GM21576 (cell line): ENCODE measurements at regions not wholly inside any gene's neighbourhood (a gene's known extent, or its start where the extent isn't known, plus 50 kb on each side); places are given as distances from the start of the nearest gene placed in this dataset.
"Not testable (repeated sequence)": the region's sequence is repeated elsewhere in the genome, so short reads cannot be mapped to it uniquely, and the experiment has no call there.

ENCODE experiments used
- ATAC-seq: cut with Tn5 transposase; IDR thresholded peaks from one replicate; pipeline ENCODE4 v1.9.1; 2021; ENCODE audit warnings: mild to moderate bottlenecking, moderate library complexity; ENCODE audit not compliant: unreplicated experiment

DNA sequence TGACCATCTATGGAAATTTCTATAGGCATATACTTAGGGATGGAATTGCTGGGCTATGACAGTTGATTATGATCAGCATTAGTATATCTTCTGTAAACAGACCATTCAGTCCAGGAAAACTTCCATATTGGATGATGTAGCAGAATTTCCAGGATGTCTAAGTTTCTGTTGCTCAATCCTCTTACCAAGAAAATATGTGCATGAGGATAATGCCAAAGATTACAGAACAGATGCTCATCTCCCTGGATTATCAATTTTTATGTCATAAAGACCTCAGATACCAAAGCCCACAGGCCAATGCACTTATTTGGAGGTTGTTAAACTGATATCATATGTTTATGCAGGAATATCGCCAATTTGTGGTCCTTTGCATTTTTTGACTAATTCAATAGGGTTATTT is 354.4 kb upstream of the FLRT2 start:
- no peak for ATAC-seq

DNA sequence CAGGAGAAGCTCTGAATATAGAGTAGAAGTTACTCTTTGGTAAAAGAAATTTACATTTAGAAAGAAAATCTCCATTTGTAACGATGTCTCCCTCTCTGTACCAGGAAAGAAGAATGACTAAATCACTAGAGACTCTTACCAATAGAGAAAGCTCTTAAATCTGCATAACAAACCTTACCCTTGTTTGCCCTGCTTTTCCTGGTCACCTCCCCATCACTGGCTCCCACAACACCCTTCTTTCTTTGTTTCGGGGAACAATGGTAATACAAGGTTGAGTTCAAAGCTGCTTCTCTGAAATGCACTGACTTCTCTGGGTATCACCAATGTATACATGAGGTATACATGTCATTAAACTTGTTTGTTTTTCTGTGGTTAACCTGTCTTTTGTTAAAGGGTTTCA is 351.1 kb upstream of the FLRT2 start:
- no peak for ATAC-seq

DNA sequence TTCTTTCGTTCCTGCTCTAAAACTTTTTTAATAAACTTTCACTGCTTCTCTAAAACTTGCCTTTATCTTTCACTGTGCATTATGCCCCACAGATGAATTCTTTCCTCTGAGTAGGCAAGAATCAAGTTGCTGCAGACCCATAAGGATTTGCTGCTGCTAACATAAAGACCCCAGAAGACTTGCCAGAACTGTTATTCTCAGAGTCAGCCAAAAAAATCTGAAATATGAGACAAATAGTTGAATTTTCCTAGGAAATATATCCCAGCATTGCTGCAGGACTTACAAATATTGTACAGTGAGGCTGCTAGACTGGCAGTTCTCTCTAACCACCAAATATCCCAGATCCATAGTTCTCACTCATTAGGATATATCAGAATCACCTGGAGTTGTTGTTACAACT is 349.1 kb upstream of the FLRT2 start:
- no peak for ATAC-seq

DNA sequence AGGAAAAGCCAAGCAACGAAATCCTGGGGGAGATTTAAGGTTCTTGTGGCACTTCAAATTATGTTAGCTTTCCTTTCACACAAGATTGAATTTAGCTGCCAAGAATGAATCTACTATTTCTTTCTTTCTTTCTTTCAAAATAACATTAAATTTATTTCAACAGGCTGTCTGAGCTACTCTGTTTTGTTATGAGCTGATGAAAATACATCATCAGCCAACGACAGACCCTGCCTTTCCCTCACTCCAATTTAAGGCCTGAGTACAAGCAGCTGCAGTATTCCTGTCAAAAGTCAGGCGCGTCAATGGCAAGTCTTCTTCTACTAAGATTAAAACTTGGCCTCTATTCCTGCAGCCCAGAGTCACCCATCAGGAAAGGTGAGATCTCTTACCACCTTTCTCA is 347.7 kb upstream of the FLRT2 start:
- no peak for ATAC-seq

DNA sequence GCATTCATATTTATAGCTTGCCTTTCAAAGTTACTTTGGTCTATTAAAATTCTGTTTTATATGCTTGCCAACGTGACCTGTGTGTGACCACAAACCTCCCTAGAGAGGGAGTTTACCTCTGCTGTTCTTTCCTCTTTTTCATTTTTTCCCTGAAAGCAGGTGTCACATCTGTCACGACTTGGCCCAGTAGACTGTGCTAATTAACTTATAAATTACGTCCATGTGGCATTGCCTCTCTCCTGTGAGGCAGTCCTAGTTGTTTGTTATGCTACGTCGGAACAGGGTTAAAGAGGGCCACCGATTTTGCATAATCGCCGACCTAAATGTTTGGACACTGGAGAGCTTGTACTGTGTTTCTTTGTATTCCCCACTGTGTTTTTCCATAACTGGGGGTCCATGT is 343.9 kb upstream of the FLRT2 start:
- no peak for ATAC-seq

DNA sequence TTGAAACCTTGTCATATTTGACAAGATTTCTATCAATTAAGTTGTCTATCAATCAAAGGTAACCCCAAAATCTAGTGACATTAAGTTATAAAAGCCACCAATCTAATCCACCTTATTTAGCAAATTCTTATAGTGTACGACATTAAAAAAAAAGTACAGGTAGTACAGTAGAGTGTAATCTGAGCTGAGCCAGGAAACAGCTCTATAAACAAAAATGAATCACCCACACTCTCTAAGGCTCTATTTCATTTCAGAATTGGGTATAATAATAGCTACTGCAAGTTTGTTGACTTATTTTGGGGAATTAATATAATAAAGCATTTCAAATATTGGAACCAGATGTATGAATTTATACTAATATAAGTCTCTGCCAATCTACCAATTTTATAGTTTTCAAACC is 342.4 kb upstream of the FLRT2 start:
- ATAC-seq: no peak

DNA sequence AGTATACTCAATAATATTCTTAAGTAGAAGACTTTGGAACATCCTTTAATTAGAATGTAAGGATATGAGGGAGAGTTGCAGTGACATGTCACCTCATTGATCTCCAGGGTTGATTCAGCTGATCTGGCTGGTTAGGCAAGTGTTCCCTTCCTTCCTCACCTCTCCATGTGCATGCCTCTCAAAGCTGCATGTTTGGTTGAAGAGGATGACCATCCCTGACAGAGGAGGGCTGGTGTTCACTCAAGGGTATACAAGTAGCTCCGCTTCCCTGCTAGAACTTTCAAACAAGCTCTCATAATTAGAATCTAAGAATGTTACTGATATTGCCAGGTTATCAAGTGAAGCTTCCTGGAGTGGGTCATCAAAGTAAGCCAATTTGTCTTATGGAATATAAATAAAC is 341.1 kb upstream of the FLRT2 start:
- no peak for ATAC-seq

DNA sequence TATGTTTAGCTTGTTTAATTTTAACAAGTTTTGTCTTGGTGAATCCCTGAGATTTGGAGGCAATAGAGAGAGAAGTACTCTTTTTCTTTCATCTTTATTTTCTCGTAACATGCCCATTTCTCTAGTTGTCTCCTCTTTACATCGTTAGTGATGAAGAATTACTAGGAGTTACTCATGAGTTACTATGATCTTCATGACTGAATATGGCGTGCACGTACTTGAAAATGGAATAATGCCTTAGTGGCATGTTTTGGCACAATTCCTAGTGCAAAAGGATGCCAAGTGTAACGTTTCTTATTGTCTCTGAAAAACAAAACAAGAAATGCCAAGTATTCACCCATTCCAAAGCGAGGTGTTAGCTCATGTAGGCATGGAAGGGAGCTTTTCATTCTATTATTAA is 340.7 kb upstream of the FLRT2 start:
- not testable (repeated sequence) for ATAC-seq

DNA sequence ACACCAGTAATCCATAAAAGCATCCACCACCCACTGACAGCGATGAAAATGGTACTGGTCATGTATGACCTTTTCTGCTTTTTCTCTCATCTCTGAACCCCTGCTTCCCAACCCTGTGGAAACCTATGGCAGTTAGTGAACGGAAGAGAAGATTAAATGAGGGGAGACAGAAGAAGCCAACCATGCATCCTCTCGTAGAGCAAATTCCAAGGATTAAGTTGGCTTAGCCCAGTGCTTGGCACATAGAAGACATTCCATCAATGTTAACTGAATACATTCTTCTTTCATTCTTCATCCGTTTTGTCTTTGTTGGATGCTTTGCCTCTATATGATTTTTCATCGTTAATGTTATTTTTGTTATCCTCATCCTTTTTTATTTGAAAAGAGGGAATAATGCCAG is 339.7 kb upstream of the FLRT2 start:
- no peak for ATAC-seq

DNA sequence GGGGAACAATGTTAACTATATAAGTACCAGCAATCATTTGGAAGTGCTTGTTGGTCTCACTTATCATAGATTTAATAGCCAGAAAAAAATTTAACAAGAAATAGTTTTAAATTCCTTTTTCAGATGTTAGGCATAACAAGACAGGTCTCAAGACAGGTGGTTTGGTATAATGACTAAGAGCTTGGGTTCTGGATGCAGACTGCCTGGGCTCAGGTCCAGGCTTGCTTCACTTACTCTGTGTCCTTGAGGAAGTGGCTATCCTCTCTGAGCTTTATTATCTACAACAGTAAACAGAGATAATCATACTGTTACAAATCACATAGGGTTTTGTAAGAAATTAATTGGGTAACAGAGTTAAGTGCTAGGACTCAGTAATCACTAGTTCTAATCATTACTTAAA is 338.0 kb upstream of the FLRT2 start:
- no peak for ATAC-seq

DNA sequence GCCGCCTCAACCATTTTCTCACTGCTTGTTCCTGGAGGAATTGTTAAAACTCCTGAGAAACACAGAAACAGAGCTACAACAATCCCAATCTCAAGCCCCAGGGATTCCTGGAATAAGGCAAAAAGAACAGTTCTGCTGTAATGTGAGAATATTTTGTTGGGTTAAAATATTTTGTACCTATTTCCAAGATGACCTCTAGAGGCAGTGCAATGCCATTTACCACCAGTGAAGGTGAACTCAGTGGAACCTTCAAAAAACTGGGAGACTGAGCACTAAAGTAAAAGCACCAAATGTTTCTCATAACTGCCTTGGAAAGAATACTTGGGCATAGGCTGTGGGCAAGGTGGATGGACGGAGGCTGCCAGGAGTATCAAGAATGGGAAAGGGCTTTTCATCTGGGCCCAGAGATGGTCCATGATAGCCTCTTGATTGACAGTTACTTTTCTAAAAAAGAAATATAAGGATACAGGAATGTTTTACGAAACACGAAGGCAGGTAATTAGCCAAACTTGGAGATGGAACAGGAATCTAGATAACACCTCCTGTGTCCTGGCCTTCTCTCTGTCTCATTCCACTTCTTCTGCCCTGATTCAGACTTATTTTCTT is 334.0 kb upstream of the FLRT2 start:
- no peak for ATAC-seq

DNA sequence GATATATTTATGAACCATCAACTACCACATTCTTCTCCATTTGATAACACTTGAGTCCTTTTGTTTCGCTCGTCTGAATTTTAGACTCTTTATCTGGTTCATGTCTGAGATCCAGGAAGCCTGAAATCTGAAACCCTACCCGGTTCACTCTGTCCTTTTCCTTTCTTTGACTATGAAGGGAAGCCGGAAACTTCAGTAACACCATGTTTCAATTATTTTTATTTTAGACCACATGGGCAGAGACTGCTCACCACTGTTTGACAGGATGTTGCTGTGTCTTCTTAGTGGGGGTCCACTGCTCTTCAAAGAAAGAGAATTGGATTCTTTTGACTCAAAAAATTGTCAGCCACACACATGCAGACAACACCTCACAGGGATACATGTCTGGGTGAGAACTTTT is 331.9 kb upstream of the FLRT2 start:
- no peak for ATAC-seq

DNA sequence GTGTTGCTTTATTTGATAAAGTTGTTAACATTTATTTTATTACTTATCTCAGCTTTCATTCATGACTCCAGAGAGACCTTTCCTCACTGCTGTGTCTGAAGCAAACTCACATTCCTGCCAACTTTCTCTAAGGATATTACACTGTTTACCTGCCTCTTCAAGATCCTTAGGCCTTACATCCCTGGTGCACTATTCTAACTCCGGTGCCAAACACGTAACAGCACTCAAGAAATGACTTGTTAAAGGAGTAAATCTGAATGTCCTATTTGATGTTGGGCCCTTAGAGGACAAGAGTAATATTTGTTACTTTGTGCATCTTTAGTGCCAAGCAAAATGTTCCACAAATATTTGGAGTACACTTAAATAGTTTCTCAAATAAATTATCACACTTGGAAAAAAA is 324.1 kb upstream of the FLRT2 start:
- no peak for ATAC-seq

DNA sequence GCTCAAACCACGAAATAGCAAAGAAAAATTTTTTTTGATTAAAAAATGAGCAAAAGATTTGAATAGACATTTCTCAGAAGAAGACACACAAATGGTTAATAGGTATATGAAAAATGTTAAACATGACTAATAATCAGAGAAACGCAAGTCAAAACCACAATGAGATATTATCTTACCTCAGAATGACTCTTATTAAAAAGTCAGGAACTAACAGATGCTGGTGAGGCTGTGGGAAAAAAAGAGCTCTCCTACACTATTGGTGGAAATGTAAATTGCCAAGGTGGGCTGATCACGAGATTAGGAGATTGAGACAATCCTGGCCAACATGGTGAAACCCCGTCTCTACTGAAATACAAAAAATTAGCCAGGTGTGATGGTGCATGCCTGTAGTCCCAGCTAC is 315.5 kb upstream of the FLRT2 start:
- ATAC-seq: no peak

DNA sequence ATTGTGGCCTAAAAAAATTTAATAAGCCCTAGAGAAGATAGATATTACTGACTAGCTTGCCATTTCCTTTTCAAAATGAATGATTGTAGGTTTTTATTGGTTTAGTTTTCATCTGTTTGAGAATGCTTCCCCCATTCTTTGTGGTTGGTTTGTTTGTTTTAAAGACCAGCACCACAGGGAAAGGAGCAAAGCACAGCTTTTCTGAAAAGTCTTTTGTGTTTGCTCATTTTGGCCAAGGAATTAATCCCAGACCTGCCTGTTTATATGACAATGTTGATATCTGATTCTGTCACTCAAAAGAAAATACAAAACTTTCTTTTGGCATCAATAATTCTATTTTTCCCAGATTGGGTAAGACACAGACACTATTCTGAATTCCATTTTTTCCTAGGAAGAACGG is 312.5 kb upstream of the FLRT2 start:
- no peak for ATAC-seq

DNA sequence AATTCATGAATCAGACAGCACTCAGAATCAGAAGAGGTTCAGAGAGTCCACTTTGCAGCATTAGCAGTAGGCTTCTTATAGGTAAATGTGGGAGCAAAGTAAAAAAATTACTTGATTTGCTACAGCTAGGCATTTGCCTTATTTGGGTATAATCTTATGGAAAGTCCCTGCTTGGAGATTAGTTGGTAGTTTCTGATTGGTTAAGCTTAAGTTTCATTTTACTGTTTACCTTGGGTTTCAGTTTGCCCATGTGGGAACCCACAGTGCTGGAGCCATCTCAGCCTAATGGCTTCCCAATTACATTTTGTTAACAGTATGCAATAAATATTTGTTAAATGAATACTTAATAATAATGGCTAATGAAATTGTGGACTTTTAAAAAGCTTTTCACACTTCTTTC is 311.0 kb upstream of the FLRT2 start:
- ATAC-seq: no peak

DNA sequence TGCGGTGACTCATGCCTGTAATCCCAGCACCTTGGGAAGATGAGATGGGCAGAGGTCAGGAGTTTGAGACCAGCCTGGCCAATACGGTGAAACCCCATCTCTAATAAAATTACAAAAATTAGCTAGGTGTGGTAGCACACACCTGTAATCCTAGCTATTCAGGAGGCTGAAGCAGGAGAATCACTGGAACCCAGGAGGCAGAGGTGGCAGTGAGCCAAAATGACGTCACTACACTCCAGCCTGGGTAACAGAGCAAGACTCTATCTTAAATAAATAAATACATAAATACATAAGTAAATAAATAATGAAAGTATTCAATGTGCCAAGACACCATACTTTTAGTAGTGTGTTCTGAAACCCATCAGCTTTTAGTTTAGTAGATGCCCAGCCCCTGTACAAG is 308.1 kb upstream of the FLRT2 start:
- no peak for ATAC-seq

DNA sequence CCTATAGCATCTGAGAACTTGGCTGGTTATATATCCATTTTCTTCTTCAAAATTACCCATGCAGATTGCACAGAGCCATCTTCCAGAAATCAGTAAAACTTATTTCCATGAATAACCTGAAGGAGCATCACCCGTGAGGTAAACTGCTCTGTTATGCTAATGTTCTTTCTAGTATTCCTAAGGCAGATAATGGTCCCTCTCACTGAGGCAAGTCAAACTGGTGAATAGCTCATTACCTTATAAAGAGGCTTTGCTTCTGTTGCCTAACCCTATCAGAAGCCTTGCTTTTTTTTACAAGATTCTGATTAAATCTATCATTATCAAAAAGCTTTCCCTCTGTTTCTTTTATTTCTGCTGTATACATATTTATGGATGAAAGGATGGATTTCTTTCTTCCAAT is 307.6 kb upstream of the FLRT2 start:
- no peak for ATAC-seq

DNA sequence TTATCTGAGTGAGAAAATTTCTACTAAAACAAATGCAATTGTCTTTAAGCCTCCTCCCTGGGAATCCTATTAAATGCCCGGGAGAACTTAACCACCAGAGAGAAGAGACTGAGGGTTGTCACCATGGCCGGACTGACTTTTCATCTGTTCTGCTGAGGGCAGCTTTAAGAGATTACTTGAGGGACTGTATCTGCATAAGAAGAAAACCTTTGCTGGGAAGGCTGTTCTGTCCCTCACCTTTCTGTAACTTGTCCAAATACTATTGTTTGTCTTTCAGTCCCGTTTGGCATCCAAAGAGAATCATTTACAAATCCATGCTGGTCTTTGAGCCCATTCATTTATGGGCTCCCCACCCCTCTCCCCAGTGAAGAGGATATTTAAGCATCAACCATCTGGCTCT is 306.3 kb upstream of the FLRT2 start:
- no peak for ATAC-seq

DNA sequence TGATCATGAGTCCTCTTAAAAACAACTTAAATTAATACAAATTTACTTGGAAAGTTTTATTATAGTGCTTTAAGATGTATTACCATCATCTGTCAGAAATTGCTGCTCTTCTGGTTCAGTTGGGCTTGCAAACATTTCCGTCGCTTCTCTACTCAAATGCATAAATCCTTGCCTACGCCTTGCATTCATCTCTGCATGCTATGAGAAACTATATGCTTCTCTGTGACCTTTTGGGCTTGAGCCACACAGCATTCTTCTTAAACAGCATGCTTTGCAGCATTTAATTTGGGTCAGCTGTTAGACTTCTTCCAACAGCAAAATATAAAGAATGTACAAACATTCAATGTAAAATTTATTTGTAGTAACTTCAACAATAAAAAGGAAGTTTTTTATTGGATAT is 305.7 kb upstream of the FLRT2 start:
- ATAC-seq: no peak

DNA sequence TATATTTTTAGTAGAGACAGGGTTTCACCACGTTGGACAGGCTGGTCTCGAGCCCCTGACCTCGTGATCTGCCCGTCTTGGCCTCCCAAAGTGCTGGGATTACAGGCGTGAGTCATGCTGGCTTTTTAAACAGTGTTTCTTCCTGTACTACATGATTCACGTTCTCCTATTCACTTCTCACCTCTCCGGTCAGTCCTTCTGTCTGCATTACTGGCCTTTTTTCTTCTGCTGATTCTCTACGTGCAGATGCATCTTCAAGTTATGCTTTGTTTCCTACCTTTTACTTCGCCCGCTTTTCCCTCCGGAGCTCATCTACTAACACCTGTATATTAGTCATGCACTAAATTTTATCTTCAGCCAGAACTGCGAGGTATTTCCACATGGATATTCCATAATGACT is 296.2 kb upstream of the FLRT2 start:
- no peak for ATAC-seq

DNA sequence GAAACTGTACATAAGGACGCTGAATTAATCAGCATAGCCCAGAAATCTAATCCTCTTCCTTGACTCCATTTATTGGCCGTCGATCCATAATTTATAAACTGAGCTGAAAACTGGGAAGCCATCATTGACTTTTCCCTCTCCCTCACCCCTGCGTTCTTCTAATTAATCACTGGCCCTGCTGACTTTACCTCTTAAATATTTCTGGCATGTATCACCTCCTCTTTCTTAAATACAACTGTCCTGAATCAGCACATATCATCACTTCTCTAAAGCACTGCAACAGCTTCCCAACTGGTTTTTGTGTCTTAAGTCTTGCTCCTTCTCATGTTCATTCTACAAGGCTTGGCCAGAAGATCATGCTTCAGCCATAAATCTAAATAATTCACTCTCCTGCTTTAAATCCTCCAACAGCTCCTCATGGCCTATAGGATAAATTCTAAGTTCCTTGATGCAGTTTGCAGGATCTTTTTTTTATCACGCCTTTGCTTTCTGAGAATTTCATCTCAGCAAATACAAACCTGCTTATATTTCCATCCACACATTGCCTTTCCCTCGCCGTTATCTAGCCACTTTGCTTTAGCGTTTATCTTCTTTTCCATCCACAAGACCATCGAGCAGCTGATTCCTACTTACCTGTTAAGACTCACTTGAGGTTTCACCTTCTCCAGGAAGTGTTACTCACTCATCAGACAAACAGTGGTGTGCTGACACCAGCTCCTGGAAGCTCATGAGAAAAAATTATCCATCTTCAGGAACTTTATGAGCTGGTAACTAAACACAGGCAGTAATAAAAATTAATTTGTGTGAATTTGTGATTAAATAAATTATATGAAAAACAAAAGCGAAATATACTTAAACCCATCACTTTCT is 295.6 kb upstream of the FLRT2 start:
- ATAC-seq: no peak

DNA sequence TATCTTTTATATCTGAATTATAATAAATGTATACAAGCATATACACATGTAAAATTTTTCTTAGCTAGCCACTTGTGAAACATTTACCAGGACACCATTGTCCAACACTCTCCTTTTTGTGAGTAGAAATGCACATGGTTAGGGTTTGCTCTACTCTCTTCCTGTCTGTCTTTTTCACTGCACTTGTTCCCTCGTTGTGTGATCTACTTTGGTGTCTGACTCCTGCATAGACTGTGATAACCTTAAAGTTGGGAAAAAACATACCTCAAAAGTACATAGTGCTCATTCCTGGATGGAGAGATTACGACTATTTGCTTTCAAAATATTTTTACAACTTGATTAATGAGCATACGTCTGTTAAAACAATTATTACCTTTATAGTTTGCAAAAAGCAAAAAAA is 294.1 kb upstream of the FLRT2 start:
- ATAC-seq: no peak
